ENCODE measurements at regions not wholly inside any gene's neighbourhood (a gene's known extent, or its start where the extent isn't known, plus 50 kb on each side); places are given as distances from the start of the nearest gene placed in this dataset.

GRCh38 chr13:109856350-109856749 lies 70.0 kb upstream of the IRS2 start:
- TF ChIP-seq CTCF (IDR thresholded peaks at IDR 0.05) (no peak), POLR2A (IDR thresholded peaks at IDR 0.05) (no peak)
